NB4 (cell line): ENCODE measurements at regions not wholly inside any gene's neighbourhood (a gene's known extent, or its start where the extent isn't known, plus 50 kb on each side); places are given as distances from the start of the nearest gene placed in this dataset.

Source experiments
- MYC ChIP-seq: IDR thresholded peaks from 2 replicates; pipeline ENCODE4 v1.6.1; 2011; ENCODE audit warnings: low read depth, low read length
- POLR2A ChIP-seq: IDR thresholded peaks from 2 replicates; pipeline ENCODE4 v1.6.1; 2011; ENCODE audit warnings: mild to moderate bottlenecking; ENCODE audit not compliant: insufficient read length; ENCODE audit errors: extremely low read depth
- TF ChIP-seq, protein P1 (sequence below): IDR thresholded peaks from one replicate; pipeline ENCODE4 v1.5.1; 2012; ENCODE audit warnings: low read depth, low read length
- TF ChIP-seq, protein P2 (sequence below): IDR thresholded peaks from 2 replicates; pipeline ENCODE4 v1.6.1; 2011; ENCODE audit warnings: low read depth, low read length

DNA sequence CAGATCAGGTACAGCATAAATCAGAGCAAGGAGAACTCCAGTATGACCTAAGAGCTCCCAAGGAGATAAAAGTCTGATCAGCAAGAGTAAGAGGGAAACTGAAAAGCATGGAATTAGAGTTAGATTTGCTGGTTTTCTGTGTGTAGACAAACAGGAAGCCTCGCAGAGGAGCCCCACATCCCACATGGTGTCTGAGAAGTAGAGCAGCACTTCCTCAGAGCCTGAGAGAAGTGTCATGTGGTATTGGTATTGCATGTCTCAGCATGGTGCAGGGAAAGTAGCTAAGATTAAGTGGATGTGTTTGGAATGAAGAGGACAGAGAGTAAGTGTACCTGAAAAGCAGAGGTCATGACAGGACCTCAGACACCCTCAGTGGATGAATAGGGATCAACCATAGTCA, 175.4 kb upstream of the GBE1 start:
- TF ChIP-seq, protein P1, sequence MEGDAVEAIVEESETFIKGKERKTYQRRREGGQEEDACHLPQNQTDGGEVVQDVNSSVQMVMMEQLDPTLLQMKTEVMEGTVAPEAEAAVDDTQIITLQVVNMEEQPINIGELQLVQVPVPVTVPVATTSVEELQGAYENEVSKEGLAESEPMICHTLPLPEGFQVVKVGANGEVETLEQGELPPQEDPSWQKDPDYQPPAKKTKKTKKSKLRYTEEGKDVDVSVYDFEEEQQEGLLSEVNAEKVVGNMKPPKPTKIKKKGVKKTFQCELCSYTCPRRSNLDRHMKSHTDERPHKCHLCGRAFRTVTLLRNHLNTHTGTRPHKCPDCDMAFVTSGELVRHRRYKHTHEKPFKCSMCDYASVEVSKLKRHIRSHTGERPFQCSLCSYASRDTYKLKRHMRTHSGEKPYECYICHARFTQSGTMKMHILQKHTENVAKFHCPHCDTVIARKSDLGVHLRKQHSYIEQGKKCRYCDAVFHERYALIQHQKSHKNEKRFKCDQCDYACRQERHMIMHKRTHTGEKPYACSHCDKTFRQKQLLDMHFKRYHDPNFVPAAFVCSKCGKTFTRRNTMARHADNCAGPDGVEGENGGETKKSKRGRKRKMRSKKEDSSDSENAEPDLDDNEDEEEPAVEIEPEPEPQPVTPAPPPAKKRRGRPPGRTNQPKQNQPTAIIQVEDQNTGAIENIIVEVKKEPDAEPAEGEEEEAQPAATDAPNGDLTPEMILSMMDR: no peak
- TF ChIP-seq POLR2A (no peak), MYC (0 out of 2 replicates have a peak, but pooled peaks have one; percentile 20)
- TF ChIP-seq, protein P2, sequence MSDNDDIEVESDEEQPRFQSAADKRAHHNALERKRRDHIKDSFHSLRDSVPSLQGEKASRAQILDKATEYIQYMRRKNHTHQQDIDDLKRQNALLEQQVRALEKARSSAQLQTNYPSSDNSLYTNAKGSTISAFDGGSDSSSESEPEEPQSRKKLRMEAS: peak; percentile 37; the same call in 1 of the 2 replicates
